OCI-LY7 (cell line): ENCODE measurements at regions not wholly inside any gene's neighbourhood (a gene's known extent, or its start where the extent isn't known, plus 50 kb on each side); places are given as distances from the start of the nearest gene placed in this dataset.

Experiments used
- CTCF ChIP-seq: fragments of 200-600 bp; sonication (generic); conservative IDR thresholded peaks from 2 replicates; pipeline ENCODE4 v1.5.1; 2014; ENCODE audit warnings: mild to moderate bottlenecking, antibody characterized with exemption, low read length, moderate library complexity, mixed read lengths
- EZH2phosphoT487 ChIP-seq: fragments of 200-600 bp; sonication (generic); IDR thresholded peaks from 2 replicates; pipeline ENCODE4 v1.6.1; 2018; ENCODE audit warnings: low read depth, borderline replicate concordance, mild to moderate bottlenecking, mixed run types, antibody characterized with exemption, low read length, moderate library complexity, mixed read lengths

DNA sequence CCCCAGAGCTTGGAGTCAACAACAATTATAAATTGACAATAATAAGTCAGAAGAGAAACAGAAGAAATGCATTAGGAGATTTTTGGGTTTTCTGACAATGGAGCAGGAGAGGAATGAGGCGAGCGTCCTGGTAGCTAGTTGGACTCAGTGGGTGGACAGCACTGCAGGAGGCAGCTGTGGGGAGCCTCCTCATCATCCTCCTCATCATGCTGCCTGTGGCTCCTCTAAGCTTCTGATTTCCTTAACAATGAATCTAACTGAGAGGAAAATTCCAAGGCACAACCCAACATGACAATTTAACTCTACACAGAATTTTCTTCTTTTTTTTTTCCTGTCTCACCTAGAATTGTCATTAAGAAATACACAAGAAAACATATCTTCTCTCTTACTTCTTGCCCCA lies 357.1 kb upstream of the NOCT start:
- TF ChIP-seq CTCF (no peak), EZH2phosphoT487 (no peak)
